ENCODE measurements at regions not wholly inside any gene's neighbourhood (a gene's known extent, or its start where the extent isn't known, plus 50 kb on each side); places are given as distances from the start of the nearest gene placed in this dataset.

GRCh38 chr2:150750720-150751119 is 263.3 kb upstream of the RND3 start:
- no peak for TF ChIP-seq POLR2A (IDR thresholded peaks at IDR 0.05)
- TF ChIP-seq, protein P1, sequence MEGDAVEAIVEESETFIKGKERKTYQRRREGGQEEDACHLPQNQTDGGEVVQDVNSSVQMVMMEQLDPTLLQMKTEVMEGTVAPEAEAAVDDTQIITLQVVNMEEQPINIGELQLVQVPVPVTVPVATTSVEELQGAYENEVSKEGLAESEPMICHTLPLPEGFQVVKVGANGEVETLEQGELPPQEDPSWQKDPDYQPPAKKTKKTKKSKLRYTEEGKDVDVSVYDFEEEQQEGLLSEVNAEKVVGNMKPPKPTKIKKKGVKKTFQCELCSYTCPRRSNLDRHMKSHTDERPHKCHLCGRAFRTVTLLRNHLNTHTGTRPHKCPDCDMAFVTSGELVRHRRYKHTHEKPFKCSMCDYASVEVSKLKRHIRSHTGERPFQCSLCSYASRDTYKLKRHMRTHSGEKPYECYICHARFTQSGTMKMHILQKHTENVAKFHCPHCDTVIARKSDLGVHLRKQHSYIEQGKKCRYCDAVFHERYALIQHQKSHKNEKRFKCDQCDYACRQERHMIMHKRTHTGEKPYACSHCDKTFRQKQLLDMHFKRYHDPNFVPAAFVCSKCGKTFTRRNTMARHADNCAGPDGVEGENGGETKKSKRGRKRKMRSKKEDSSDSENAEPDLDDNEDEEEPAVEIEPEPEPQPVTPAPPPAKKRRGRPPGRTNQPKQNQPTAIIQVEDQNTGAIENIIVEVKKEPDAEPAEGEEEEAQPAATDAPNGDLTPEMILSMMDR (IDR thresholded peaks at IDR 0.05): no peak
